ENCODE measurements at regions not wholly inside any gene's neighbourhood (a gene's known extent, or its start where the extent isn't known, plus 50 kb on each side); places are given as distances from the start of the nearest gene placed in this dataset.

- Histone ChIP-seq H3K4me3 (ENCODE audit: low read depth in 1 of 2, low read length in 2 of 2) (no peak overlapping the region), H3K27ac (ENCODE audit: low read depth in 2 of 2, low read length in 1 of 2) (no peak overlapping the region), H3K27me3 (ENCODE audit: control insufficient read depth in 1 of 2, insufficient read depth in 2 of 2, low read length in 2 of 2) (no peaks in the 10 kb centered on the region), H3K4me1 (ENCODE audit: control insufficient read depth in 2 of 2, insufficient read depth in 2 of 2, low read length in 1 of 2) (no peaks in the 10 kb centered on the region), H3K9me3 (ENCODE audit: control insufficient read depth in 2 of 2, insufficient read depth in 1 of 2, low read depth in 1 of 2, low read length in 1 of 2) (no peaks in the 10 kb centered on the region), H3K36me3 (ENCODE audit: control insufficient read depth in 2 of 2, insufficient read depth in 2 of 2, low read length in 1 of 2) (no peaks in the 10 kb centered on the region)
These were observed 787.6 kb upstream of the CELF4 start for GRCh38 chr18:38353149-38353548.

GRCh38 chr18:38350141-38350540 lies 784.5 kb upstream of the CELF4 start:
- Histone ChIP-seq H3K4me1 (ENCODE audit: control insufficient read depth in 2 of 2, insufficient read depth in 2 of 2, low read length in 1 of 2) (no peaks in the 10 kb centered on the region), H3K27ac (ENCODE audit: low read depth in 2 of 2, low read length in 1 of 2) (no peak overlapping the region), H3K9me3 (ENCODE audit: control insufficient read depth in 2 of 2, insufficient read depth in 1 of 2, low read depth in 1 of 2, low read length in 1 of 2) (no peaks in the 10 kb centered on the region), H3K36me3 (ENCODE audit: control insufficient read depth in 2 of 2, insufficient read depth in 2 of 2, low read length in 1 of 2) (no peaks in the 10 kb centered on the region), H3K4me3 (ENCODE audit: low read depth in 1 of 2, low read length in 2 of 2) (no peak overlapping the region), H3K27me3 (ENCODE audit: control insufficient read depth in 1 of 2, insufficient read depth in 2 of 2, low read length in 2 of 2) (no peaks in the 10 kb centered on the region)
- whole genome bisulfite sequencing, 2 donors = 77 to 87% methylated on average over 2 of the region's 2 CpGs

GRCh38 chr18:38330573-38330972 lies 765.0 kb upstream of the CELF4 start:
- no peaks in the 10 kb centered on the region for H3K4me1 ChIP-seq (ENCODE audit: control insufficient read depth in 2 of 2, insufficient read depth in 2 of 2, low read length in 1 of 2)
- H3K36me3 ChIP-seq (ENCODE audit: control insufficient read depth in 2 of 2, insufficient read depth in 2 of 2, low read length in 1 of 2) = no peaks in the 10 kb centered on the region
- no peak overlapping the region for H3K4me3 ChIP-seq (ENCODE audit: low read depth in 1 of 2, low read length in 2 of 2)
- no peak overlapping the region for H3K27ac ChIP-seq (ENCODE audit: low read depth in 2 of 2, low read length in 1 of 2)
- H3K27me3 ChIP-seq (ENCODE audit: control insufficient read depth in 1 of 2, insufficient read depth in 2 of 2, low read length in 2 of 2) = no peaks in the 10 kb centered on the region
- peaks cover 0 to 3% of the 10 kb centered on the region in 2 donors for H3K9me3 ChIP-seq (ENCODE audit: control insufficient read depth in 2 of 2, insufficient read depth in 1 of 2, low read depth in 1 of 2, low read length in 1 of 2)
- 76 to 87% methylated on average over 3 of the region's 3 CpGs for WGBS, 2 donors

GRCh38 chr18:38329145-38329544 lies 763.5 kb upstream of the CELF4 start:
- no peak overlapping the region for H3K27ac ChIP-seq (ENCODE audit: low read depth in 2 of 2, low read length in 1 of 2)
- H3K27me3 ChIP-seq (ENCODE audit: control insufficient read depth in 1 of 2, insufficient read depth in 2 of 2, low read length in 2 of 2) = no peaks in the 10 kb centered on the region
- H3K36me3 ChIP-seq (ENCODE audit: control insufficient read depth in 2 of 2, insufficient read depth in 2 of 2, low read length in 1 of 2) = no peaks in the 10 kb centered on the region
- no peaks in the 10 kb centered on the region for H3K4me1 ChIP-seq (ENCODE audit: control insufficient read depth in 2 of 2, insufficient read depth in 2 of 2, low read length in 1 of 2)
- H3K9me3 ChIP-seq (ENCODE audit: control insufficient read depth in 2 of 2, insufficient read depth in 1 of 2, low read depth in 1 of 2, low read length in 1 of 2) = peaks cover 0 to 3% of the 10 kb centered on the region in 2 donors
- no peak overlapping the region for H3K4me3 ChIP-seq (ENCODE audit: low read depth in 1 of 2, low read length in 2 of 2)

GRCh38 chr18:38322206-38322605 lies 756.6 kb upstream of the CELF4 start:
- WGBS, 2 donors = 40 to 45% methylated on average over 1 of the region's 1 CpG
- Histone ChIP-seq H3K9me3 (ENCODE audit: control insufficient read depth in 2 of 2, insufficient read depth in 1 of 2, low read depth in 1 of 2, low read length in 1 of 2) (peaks cover 0 to 3% of the 10 kb centered on the region in 2 donors), H3K4me3 (ENCODE audit: low read depth in 1 of 2, low read length in 2 of 2) (no peak overlapping the region), H3K27ac (ENCODE audit: low read depth in 2 of 2, low read length in 1 of 2) (no peak overlapping the region), H3K4me1 (ENCODE audit: control insufficient read depth in 2 of 2, insufficient read depth in 2 of 2, low read length in 1 of 2) (no peaks in the 10 kb centered on the region), H3K36me3 (ENCODE audit: control insufficient read depth in 2 of 2, insufficient read depth in 2 of 2, low read length in 1 of 2) (no peaks in the 10 kb centered on the region), H3K27me3 (ENCODE audit: control insufficient read depth in 1 of 2, insufficient read depth in 2 of 2, low read length in 2 of 2) (no peaks in the 10 kb centered on the region)

- 76 to 83% methylated on average over 3 of the region's 3 CpGs for WGBS, 2 donors
- no peaks in the 10 kb centered on the region for H3K27me3 ChIP-seq (ENCODE audit: control insufficient read depth in 1 of 2, insufficient read depth in 2 of 2, low read length in 2 of 2)
These were observed 755.7 kb upstream of the CELF4 start for GRCh38 chr18:38321262-38321661.

GRCh38 chr18:38318416-38318815 lies 752.8 kb upstream of the CELF4 start:
- no peak overlapping the region for H3K4me3 ChIP-seq (ENCODE audit: low read depth in 1 of 2, low read length in 2 of 2)
- no peaks in the 10 kb centered on the region for H3K27me3 ChIP-seq (ENCODE audit: control insufficient read depth in 1 of 2, insufficient read depth in 2 of 2, low read length in 2 of 2)
- no peaks in the 10 kb centered on the region for H3K9me3 ChIP-seq (ENCODE audit: control insufficient read depth in 2 of 2, insufficient read depth in 1 of 2, low read depth in 1 of 2, low read length in 1 of 2)
- H3K36me3 ChIP-seq (ENCODE audit: control insufficient read depth in 2 of 2, insufficient read depth in 2 of 2, low read length in 1 of 2) = no peaks in the 10 kb centered on the region
- H3K27ac ChIP-seq (ENCODE audit: low read depth in 2 of 2, low read length in 1 of 2) = no peak overlapping the region
- H3K4me1 ChIP-seq (ENCODE audit: control insufficient read depth in 2 of 2, insufficient read depth in 2 of 2, low read length in 1 of 2) = no peaks in the 10 kb centered on the region

More at GRCh38 chr18:38321262-38321661, 755.7 kb upstream of the CELF4 start:
- H3K4me3 ChIP-seq (ENCODE audit: low read depth in 1 of 2, low read length in 2 of 2) = no peak overlapping the region
- no peaks in the 10 kb centered on the region for H3K9me3 ChIP-seq (ENCODE audit: control insufficient read depth in 2 of 2, insufficient read depth in 1 of 2, low read depth in 1 of 2, low read length in 1 of 2)
- H3K4me1 ChIP-seq (ENCODE audit: control insufficient read depth in 2 of 2, insufficient read depth in 2 of 2, low read length in 1 of 2) = no peaks in the 10 kb centered on the region
- H3K27ac ChIP-seq (ENCODE audit: low read depth in 2 of 2, low read length in 1 of 2) = no peak overlapping the region
- no peaks in the 10 kb centered on the region for H3K36me3 ChIP-seq (ENCODE audit: control insufficient read depth in 2 of 2, insufficient read depth in 2 of 2, low read length in 1 of 2)

GRCh38 chr18:38313831-38314230 lies 748.2 kb upstream of the CELF4 start:
- Histone ChIP-seq H3K27ac (ENCODE audit: low read depth in 2 of 2, low read length in 1 of 2) (no peak overlapping the region), H3K9me3 (ENCODE audit: control insufficient read depth in 2 of 2, insufficient read depth in 1 of 2, low read depth in 1 of 2, low read length in 1 of 2) (no peaks in the 10 kb centered on the region), H3K4me3 (ENCODE audit: low read depth in 1 of 2, low read length in 2 of 2) (no peak overlapping the region), H3K4me1 (ENCODE audit: control insufficient read depth in 2 of 2, insufficient read depth in 2 of 2, low read length in 1 of 2) (no peaks in the 10 kb centered on the region), H3K27me3 (ENCODE audit: control insufficient read depth in 1 of 2, insufficient read depth in 2 of 2, low read length in 2 of 2) (no peaks in the 10 kb centered on the region), H3K36me3 (ENCODE audit: control insufficient read depth in 2 of 2, insufficient read depth in 2 of 2, low read length in 1 of 2) (no peaks in the 10 kb centered on the region)

GRCh38 chr18:38312532-38312931 lies 746.9 kb upstream of the CELF4 start:
- WGBS, 2 donors = 63 to 67% methylated on average over 3 of the region's 3 CpGs
- Histone ChIP-seq H3K27me3 (ENCODE audit: control insufficient read depth in 1 of 2, insufficient read depth in 2 of 2, low read length in 2 of 2) (no peaks in the 10 kb centered on the region), H3K4me3 (ENCODE audit: low read depth in 1 of 2, low read length in 2 of 2) (no peak overlapping the region), H3K27ac (ENCODE audit: low read depth in 2 of 2, low read length in 1 of 2) (no peak overlapping the region), H3K9me3 (ENCODE audit: control insufficient read depth in 2 of 2, insufficient read depth in 1 of 2, low read depth in 1 of 2, low read length in 1 of 2) (peaks cover 0 to 3% of the 10 kb centered on the region in 2 donors), H3K4me1 (ENCODE audit: control insufficient read depth in 2 of 2, insufficient read depth in 2 of 2, low read length in 1 of 2) (no peaks in the 10 kb centered on the region), H3K36me3 (ENCODE audit: control insufficient read depth in 2 of 2, insufficient read depth in 2 of 2, low read length in 1 of 2) (no peaks in the 10 kb centered on the region)

GRCh38 chr18:38310936-38311335 lies 745.3 kb upstream of the CELF4 start:
- peaks cover 0 to 3% of the 10 kb centered on the region in 2 donors for H3K9me3 ChIP-seq (ENCODE audit: control insufficient read depth in 2 of 2, insufficient read depth in 1 of 2, low read depth in 1 of 2, low read length in 1 of 2)
- 79 to 88% methylated on average over 2 of the region's 2 CpGs for WGBS, 2 donors
- no peak overlapping the region for H3K4me3 ChIP-seq (ENCODE audit: low read depth in 1 of 2, low read length in 2 of 2)
- no peaks in the 10 kb centered on the region for H3K27me3 ChIP-seq (ENCODE audit: control insufficient read depth in 1 of 2, insufficient read depth in 2 of 2, low read length in 2 of 2)
- H3K27ac ChIP-seq (ENCODE audit: low read depth in 2 of 2, low read length in 1 of 2) = no peak overlapping the region
- H3K36me3 ChIP-seq (ENCODE audit: control insufficient read depth in 2 of 2, insufficient read depth in 2 of 2, low read length in 1 of 2) = no peaks in the 10 kb centered on the region
- no peaks in the 10 kb centered on the region for H3K4me1 ChIP-seq (ENCODE audit: control insufficient read depth in 2 of 2, insufficient read depth in 2 of 2, low read length in 1 of 2)

Measured in esophagus (tissue), 2 donors.